Activated B cell treated with CpG ODN at 0.5 μM for 24 hours (primary cell): ENCODE measurements at regions not wholly inside any gene's neighbourhood (a gene's known extent, or its start where the extent isn't known, plus 50 kb on each side); places are given as distances from the start of the nearest gene placed in this dataset.

ENCODE experiments used
- ATAC-seq: fragments of 200-7000 bp; cut with Tn5 transposase; one replicate; pipeline ENCODE4 v1.10.0; 2021; ENCODE audit warnings: low read depth, mild to moderate bottlenecking, moderate library complexity
- CTCF ChIA-PET: fragments of 350-600 bp; sonication (Branson Sonifier 250); formaldehyde crosslinking; loops from one replicate; lab custom pipeline; 2021; ENCODE audit warnings: antibody characterized with exemption; lab: Charles Lee
- POLR2A ChIA-PET: fragments of 350-600 bp; sonication (Branson Sonifier 250); formaldehyde crosslinking; loops from one replicate; lab custom pipeline; 2021; ENCODE audit warnings: antibody characterized with exemption; lab: Charles Lee
- DNase-seq: peaks from one replicate; pipeline ENCODE4 v3.0.0; 2022
- H3K27ac Mint-ChIP-seq: one replicate; pipeline ENCODE4 v1.8.0; 2020; ENCODE audit warnings: mixed read lengths
- H3K27me3 Mint-ChIP-seq: one replicate; pipeline ENCODE4 v1.8.0; 2021; ENCODE audit warnings: mixed read lengths
- H3K36me3 Mint-ChIP-seq: one replicate; pipeline ENCODE4 v1.8.0; 2021; ENCODE audit warnings: low read depth, mixed read lengths
- H3K4me1 Mint-ChIP-seq: one replicate; pipeline ENCODE4 v1.8.0; 2021; ENCODE audit warnings: mixed read lengths
- H3K4me3 Mint-ChIP-seq: one replicate; pipeline ENCODE4 v1.8.0; 2020; ENCODE audit warnings: mild to moderate bottlenecking, mixed read lengths
- H3K9me3 Mint-ChIP-seq: one replicate; pipeline ENCODE4 v1.8.0; 2020; ENCODE audit warnings: mixed read lengths
- intact Hi-C: fragments of 100-400 bp; cut with micrococcal nuclease; formaldehyde crosslinking; loops from one replicate; pipeline ENCODE4 v1.15.1; 2024
- TF ChIP-seq, protein P1 (sequence below): fragments of 200-600 bp; IDR thresholded peaks from one replicate; pipeline ENCODE4 v1.8.0; 2022; ENCODE audit warnings: antibody characterized with exemption, mild to moderate bottlenecking

DNA sequence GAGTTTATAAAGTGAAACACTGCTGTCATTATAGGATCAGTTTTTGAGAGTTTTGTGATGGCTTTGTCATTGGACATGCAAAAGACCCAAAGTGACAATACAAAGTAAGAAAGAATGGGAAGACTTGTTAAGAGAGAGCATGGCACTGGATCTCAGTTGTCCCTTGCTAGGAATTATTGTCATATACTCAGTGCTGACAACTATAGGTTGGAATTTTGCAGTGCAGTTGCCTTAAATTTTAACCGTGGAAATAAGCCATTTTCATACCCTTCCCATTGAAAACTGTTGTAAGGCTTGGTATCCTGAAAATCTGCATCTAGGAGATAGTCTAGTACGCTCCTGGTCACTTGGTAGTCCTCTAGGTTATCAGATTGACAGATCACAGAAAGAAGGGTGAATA is 1156.7 kb downstream of the GATA3 start:
- H3K9me3 Mint-ChIP-seq = no peaks in the 10 kb centered on the region
- no peaks in the 10 kb centered on the region for H3K4me1 Mint-ChIP-seq
- CTCF ChIA-PET = interaction anchor here (1.6 kb wide), 1 partner anchor 1686 kb away, joined by 3 read pairs; no protein-coding TSS in a partner anchor
- H3K36me3 Mint-ChIP-seq = no peaks in the 10 kb centered on the region
- no peak overlapping the region for H3K4me3 Mint-ChIP-seq
- intact Hi-C loops = no loop called here
- peaks cover 6% of the 10 kb centered on the region for H3K27me3 Mint-ChIP-seq
- H3K27ac Mint-ChIP-seq = no peak overlapping the region
- ATAC-seq (no peak), DNase-seq (no peak)
- POLR2A ChIA-PET = no interaction called here
- TF ChIP-seq, protein P1, sequence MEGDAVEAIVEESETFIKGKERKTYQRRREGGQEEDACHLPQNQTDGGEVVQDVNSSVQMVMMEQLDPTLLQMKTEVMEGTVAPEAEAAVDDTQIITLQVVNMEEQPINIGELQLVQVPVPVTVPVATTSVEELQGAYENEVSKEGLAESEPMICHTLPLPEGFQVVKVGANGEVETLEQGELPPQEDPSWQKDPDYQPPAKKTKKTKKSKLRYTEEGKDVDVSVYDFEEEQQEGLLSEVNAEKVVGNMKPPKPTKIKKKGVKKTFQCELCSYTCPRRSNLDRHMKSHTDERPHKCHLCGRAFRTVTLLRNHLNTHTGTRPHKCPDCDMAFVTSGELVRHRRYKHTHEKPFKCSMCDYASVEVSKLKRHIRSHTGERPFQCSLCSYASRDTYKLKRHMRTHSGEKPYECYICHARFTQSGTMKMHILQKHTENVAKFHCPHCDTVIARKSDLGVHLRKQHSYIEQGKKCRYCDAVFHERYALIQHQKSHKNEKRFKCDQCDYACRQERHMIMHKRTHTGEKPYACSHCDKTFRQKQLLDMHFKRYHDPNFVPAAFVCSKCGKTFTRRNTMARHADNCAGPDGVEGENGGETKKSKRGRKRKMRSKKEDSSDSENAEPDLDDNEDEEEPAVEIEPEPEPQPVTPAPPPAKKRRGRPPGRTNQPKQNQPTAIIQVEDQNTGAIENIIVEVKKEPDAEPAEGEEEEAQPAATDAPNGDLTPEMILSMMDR = no peak

DNA sequence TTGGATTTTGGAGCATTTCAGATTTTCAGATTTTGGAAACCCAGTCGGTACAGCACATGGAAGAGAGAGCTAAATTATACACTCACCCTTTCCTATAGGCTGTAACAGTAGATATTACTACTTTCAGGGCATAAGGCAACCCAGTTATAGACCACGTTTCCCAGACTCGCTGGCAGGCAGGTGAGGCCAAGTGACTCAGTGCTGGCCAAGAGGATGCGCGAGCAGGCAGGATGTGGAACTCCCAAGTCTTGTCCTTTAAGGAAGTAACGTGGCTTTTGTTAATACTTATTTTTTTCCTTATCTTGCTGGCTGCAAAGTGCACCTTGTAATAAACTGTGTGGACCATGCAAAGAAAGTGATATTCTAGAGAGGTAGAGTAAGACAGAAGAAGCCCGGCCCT is 1160.1 kb downstream of the GATA3 start:
- ChIA-PET CTCF (no interaction called here), POLR2A (no interaction called here)
- TF ChIP-seq, protein P1 = no peak
- Mint-ChIP-seq H3K36me3 (no peaks in the 10 kb centered on the region), H3K4me3 (no peak overlapping the region), H3K27me3 (peaks cover 6% of the 10 kb centered on the region), H3K9me3 (no peaks in the 10 kb centered on the region), H3K27ac (no peak overlapping the region), H3K4me1 (no peaks in the 10 kb centered on the region)
- ATAC-seq = no peak
- intact Hi-C loops = no loop called here
- DNase-seq = no peak

DNA sequence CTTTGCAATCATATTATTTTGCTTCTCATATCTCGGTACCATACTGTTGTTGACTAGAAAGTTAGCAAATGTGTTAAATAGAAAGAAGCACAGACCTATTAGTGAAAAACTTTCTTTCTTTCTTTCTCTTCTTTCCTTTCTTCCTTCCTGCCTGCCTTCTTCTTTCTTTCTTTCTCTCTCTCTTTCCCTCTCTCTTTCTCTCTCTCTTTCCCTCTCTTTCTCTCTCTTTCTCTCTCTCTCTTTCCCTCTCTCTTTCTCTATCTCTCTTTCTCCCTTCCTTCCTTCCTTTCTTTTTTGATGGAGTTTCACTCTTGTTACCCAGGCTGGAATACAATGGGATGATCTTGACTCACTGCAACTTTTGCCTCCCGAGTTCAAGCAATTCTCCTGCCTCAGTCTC is 1160.6 kb downstream of the GATA3 start:
- Mint-ChIP-seq H3K9me3 (no peaks in the 10 kb centered on the region), H3K4me3 (no peak overlapping the region), H3K4me1 (no peaks in the 10 kb centered on the region), H3K27me3 (peaks cover 6% of the 10 kb centered on the region), H3K27ac (no peak overlapping the region), H3K36me3 (no peaks in the 10 kb centered on the region)
- ATAC-seq (no peak), DNase-seq (no peak)
- POLR2A ChIA-PET = no interaction called here
- CTCF ChIA-PET = no interaction called here
- intact Hi-C loops = no loop called here
- TF ChIP-seq, protein P1 = no peak

DNA sequence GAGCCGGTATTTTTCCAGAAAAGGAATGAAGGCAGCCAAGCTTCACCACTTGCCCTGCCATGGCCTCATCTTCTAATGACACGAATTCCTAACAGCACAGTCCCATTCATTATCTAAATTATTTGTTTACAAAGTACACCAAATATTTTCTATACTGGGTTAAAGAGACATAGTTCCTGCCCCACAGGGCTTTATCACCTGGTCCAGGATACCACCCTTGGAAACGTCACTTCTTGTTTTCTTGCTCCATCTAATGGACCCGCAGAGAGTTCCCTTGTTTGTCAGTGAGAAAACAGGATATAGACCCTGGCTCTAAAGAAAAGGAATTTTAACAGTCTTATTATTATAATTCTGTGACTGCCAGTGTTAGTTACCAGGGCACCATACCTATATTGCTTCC is 1165.4 kb downstream of the GATA3 start:
- DNase-seq (no peak), ATAC-seq (no peak)
- no peak overlapping the region for H3K27ac Mint-ChIP-seq
- TF ChIP-seq, protein P1 = no peak
- H3K36me3 Mint-ChIP-seq = no peaks in the 10 kb centered on the region
- peaks cover 6% of the 10 kb centered on the region for H3K27me3 Mint-ChIP-seq
- CTCF ChIA-PET = interaction anchor here (1.0 kb wide), 1 partner anchor 11 kb away, joined by 3 read pairs; no protein-coding TSS in a partner anchor
- H3K4me1 Mint-ChIP-seq = no peaks in the 10 kb centered on the region
- H3K9me3 Mint-ChIP-seq = no peaks in the 10 kb centered on the region
- intact Hi-C loops = no loop called here
- H3K4me3 Mint-ChIP-seq = no peak overlapping the region
- POLR2A ChIA-PET = no interaction called here

DNA sequence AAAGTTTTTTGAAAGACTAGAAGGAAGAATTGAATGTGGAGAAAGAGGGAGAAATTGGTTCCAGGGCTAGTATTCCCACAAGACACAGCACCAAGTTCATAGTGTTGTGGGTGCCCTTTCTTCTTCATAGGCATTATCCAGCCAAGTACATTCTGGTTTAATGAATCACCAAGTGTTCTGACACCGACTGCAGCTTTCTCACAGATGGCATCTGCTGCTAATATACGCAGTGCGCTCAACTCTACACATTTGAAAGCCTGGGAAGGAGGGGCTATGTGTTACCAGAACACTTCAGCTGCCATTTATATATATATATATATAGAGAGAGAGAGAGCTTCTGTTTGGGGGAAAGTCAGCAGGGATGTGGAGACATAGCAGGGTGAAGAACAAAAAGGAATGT is 1168.4 kb downstream of the GATA3 start:
- H3K4me3 Mint-ChIP-seq = no peak overlapping the region
- H3K36me3 Mint-ChIP-seq = no peaks in the 10 kb centered on the region
- intact Hi-C loops = no loop called here
- DNase-seq (no peak), ATAC-seq (no peak)
- no peaks in the 10 kb centered on the region for H3K9me3 Mint-ChIP-seq
- no peak overlapping the region for H3K27ac Mint-ChIP-seq
- ChIA-PET CTCF (no interaction called here), POLR2A (no interaction called here)
- TF ChIP-seq, protein P1 = no peak
- H3K27me3 Mint-ChIP-seq = peaks cover 2% of the 10 kb centered on the region
- H3K4me1 Mint-ChIP-seq = no peaks in the 10 kb centered on the region
